Adrenal gland (tissue), 9 donors: ENCODE measurements at regions not wholly inside any gene's neighbourhood (a gene's known extent, or its start where the extent isn't known, plus 50 kb on each side); places are given as distances from the start of the nearest gene placed in this dataset.

Source experiments
- DNase-seq, 7 donors: peaks; one replicate each; pipeline ENCODE4 v3.0.0-alpha.2; 2019 to 2020
- H3K27ac ChIP-seq, 5 donors: fragments of 200-600 bp; sonication (generic) in 4 of 5; 1 replicate in 3 of 5; 2 replicates in 2 of 5; pipeline versions ENCODE4 v1.5.1 to v1.8.0; 2016 to 2020; ENCODE audit warnings: mild to moderate bottlenecking in 1 of 5
- H3K27me3 ChIP-seq: fragments of 200-600 bp; 2 replicates; pipeline ENCODE4 v1.8.0; 2021
- H3K36me3 ChIP-seq, 2 donors: fragments of 200-600 bp; replicated peaks in 1 of 2; 1 replicate in 1 of 2; 2 replicates in 1 of 2; pipeline versions ENCODE4 v1.5.1 to v1.8.0; 2018 to 2022
- H3K4me1 ChIP-seq, 2 donors: fragments of 200-600 bp; replicated peaks in 1 of 2; 1 replicate in 1 of 2; 2 replicates in 1 of 2; pipeline versions ENCODE4 v1.5.1 to v1.8.0; 2018 to 2021
- H3K4me3 ChIP-seq, 4 donors: fragments of 200-600 bp; sonication (generic) in 3 of 4; one replicate each; pipeline ENCODE4 v1.5.1; 2016 to 2018
- H3K9me3 ChIP-seq, 3 donors: fragments of 200-600 bp; sonication (generic) in 1 of 3; replicated peaks in 1 of 3; 1 replicate in 2 of 3; 2 replicates in 1 of 3; pipeline versions ENCODE4 v1.5.1 to v1.8.0; 2016 to 2021
- CTCF ChIP-seq, 6 experiments: fragments of 450-650 bp in 4 of 6; fragments of 200-600 bp in 2 of 6; sonication (generic) in 1 of 6; IDR thresholded peaks; 1 replicate in 5 of 6; 2 replicates in 1 of 6; pipeline versions ENCODE4 v1.5.1 to v1.8.0; 2016 to 2021; ENCODE audit warnings: antibody characterized with exemption in 6 of 6, mild to moderate bottlenecking in 2 of 6, moderate library complexity in 1 of 6
- POLR2A ChIP-seq, 2 donors: fragments of 450-650 bp; IDR thresholded peaks; one replicate each; pipeline ENCODE4 v1.6.1; 2017; ENCODE audit warnings: antibody characterized with exemption in 2 of 2, mild to moderate bottlenecking in 2 of 2, moderate library complexity in 1 of 2
- WGBS, 4 donors: extraction: QIAGEN DNeasy Blood & Tissue Kit in 2 of 4; methylation state at CpG; one replicate each; pipeline versions ENCODE4 v1.1.5 to v1.1.7; 2013 to 2017; 5-methylcytosine and 5-hydroxymethylcytosine counted together
- intact Hi-C, 2 donors: fragments of 100-400 bp; cut with DNase I; formaldehyde crosslinking; loops; one replicate each; pipeline versions ENCODE4 v1.14.1 to v1.15.0; 2022 to 2023
- donor health status: healthy with polysubstance abuse.
- donor health status: Bipolar disorder and iron deficiency.
- donor health status: DM: yes; HTN: yes; CAD: no.
- donor health status: DM: no; HTN: no; CAD: no.
- donor health status: DM: no; HTN: no; CAD: no.

GRCh38 chr5:69001627-69002026 lies 92.2 kb upstream of the SLC30A5 start:
- 77 to 96% (median 81%) methylated on average over 4 of the region's 4 CpGs for WGBS, 4 donors
- TF ChIP-seq CTCF (IDR thresholded peaks at IDR 0.05) (no peak), POLR2A (IDR thresholded peaks at IDR 0.05) (no peak)
- Histone ChIP-seq H3K27me3 (no peaks in the 10 kb centered on the region), H3K36me3 (no peaks in the 10 kb centered on the region), H3K4me3 (no peak overlapping the region), H3K4me1 (no peaks in the 10 kb centered on the region), H3K9me3 (no peaks in the 10 kb centered on the region), H3K27ac (no peak overlapping the region)
- DNase-seq = no peak
- intact Hi-C loops = no loop called here

- Histone ChIP-seq H3K4me3 (no peak overlapping the region), H3K4me1 (no peaks in the 10 kb centered on the region), H3K27ac (no peak overlapping the region), H3K36me3 (no peaks in the 10 kb centered on the region), H3K9me3 (no peaks in the 10 kb centered on the region), H3K27me3 (no peaks in the 10 kb centered on the region)
- intact Hi-C loops = no loop called here
- no peak for DNase-seq
- 68 to 85% (median 77%) methylated on average over 3 of the region's 3 CpGs for WGBS, 4 donors
- TF ChIP-seq CTCF (IDR thresholded peaks at IDR 0.05) = no peak
- TF ChIP-seq POLR2A (IDR thresholded peaks at IDR 0.05) = no peak
Measured at GRCh38 chr5:69004127-69004526, 89.7 kb upstream of the SLC30A5 start.

- H3K4me3 ChIP-seq = no peak overlapping the region
- WGBS, 4 donors = 71 to 84% (median 82%) methylated on average over 3 of the region's 3 CpGs
- no peak for DNase-seq
- H3K27ac ChIP-seq = no peak overlapping the region
- H3K9me3 ChIP-seq = no peaks in the 10 kb centered on the region
- no peaks in the 10 kb centered on the region for H3K36me3 ChIP-seq
- H3K27me3 ChIP-seq = no peaks in the 10 kb centered on the region
- intact Hi-C loops = no loop called here
- H3K4me1 ChIP-seq = no peaks in the 10 kb centered on the region
- TF ChIP-seq CTCF (IDR thresholded peaks at IDR 0.05) (no peak), POLR2A (IDR thresholded peaks at IDR 0.05) (no peak)
Measured at GRCh38 chr5:69004676-69005075, 89.1 kb upstream of the SLC30A5 start.

- Histone ChIP-seq H3K36me3 (no peaks in the 10 kb centered on the region), H3K27ac (peak overlapping the region in 1 of 5 donors; percentile 64), H3K4me1 (no peaks in the 10 kb centered on the region), H3K9me3 (no peaks in the 10 kb centered on the region), H3K4me3 (no peak overlapping the region), H3K27me3 (no peaks in the 10 kb centered on the region)
- 62 to 80% (median 73%) methylated on average over 2 of the region's 2 CpGs for WGBS, 4 donors
- TF ChIP-seq CTCF (IDR thresholded peaks at IDR 0.05) = no peak
- no peak for TF ChIP-seq POLR2A (IDR thresholded peaks at IDR 0.05)
- intact Hi-C loops = no loop called here
- DNase-seq = no peak
Measured at GRCh38 chr5:69006030-69006429, 87.8 kb upstream of the SLC30A5 start.
